OCI-LY7 (cell line): ENCODE measurements at regions not wholly inside any gene's neighbourhood (a gene's known extent, or its start where the extent isn't known, plus 50 kb on each side); places are given as distances from the start of the nearest gene placed in this dataset.

Source experiments
- BruUV-seq: library from RNA; stranded (reverse); fragments of 400-500 nt; replicated peaks from 2 replicates; lab custom pipeline; 2021; lab: Mats Ljungman, UMichigan
- CTCF ChIA-PET: fragments of 300-600 bp; sonication (Branson Sonifier 250); formaldehyde crosslinking; loops from one replicate; lab custom pipeline; 2022; ENCODE audit warnings: antibody characterized with exemption; ENCODE audit not compliant: unreplicated experiment; lab: Charles Lee
- POLR2A ChIA-PET: fragments of 300-600 bp; sonication (Branson Sonifier 250); formaldehyde crosslinking; loops from one replicate; lab custom pipeline; 2022; ENCODE audit warnings: antibody characterized with exemption; lab: Charles Lee
- DNase-seq: peaks from one replicate; pipeline ENCODE4 v3.0.0-alpha.2; 2015; ENCODE audit warnings: low spot score
- H2AFZ ChIP-seq: fragments of 200-600 bp; sonication (generic), shearing (Covaris generic); 2 replicates; pipeline ENCODE4 v1.6.1; 2014; ENCODE audit warnings: mild to moderate bottlenecking, antibody characterized with exemption, low read length, moderate library complexity
- H3K27ac ChIP-seq: fragments of 200-600 bp; sonication (generic); 2 replicates; pipeline ENCODE4 v1.5.1; 2014; ENCODE audit warnings: mixed run types, low read depth, mild to moderate bottlenecking, moderate library complexity, low read length, inconsistent platforms; ENCODE audit not compliant: poor library complexity, severe bottlenecking
- H3K36me3 ChIP-seq: fragments of 200-600 bp; sonication (generic); 2 replicates; pipeline ENCODE4 v1.6.1; 2014; ENCODE audit warnings: mild to moderate bottlenecking, antibody characterized with exemption, low read length, moderate library complexity, mixed read lengths; ENCODE audit not compliant: insufficient read depth
- H3K4me1 ChIP-seq: fragments of 200-600 bp; sonication (generic); 2 replicates; pipeline ENCODE4 v1.5.1; 2014; ENCODE audit warnings: mild to moderate bottlenecking, low read length; ENCODE audit not compliant: insufficient read depth, poor library complexity, severe bottlenecking
- H3K4me2 ChIP-seq: fragments of 200-600 bp; sonication (generic); 2 replicates; pipeline ENCODE4 v1.6.1; 2014; ENCODE audit warnings: mild to moderate bottlenecking, low read length
- H3K4me3 ChIP-seq: fragments of 200-600 bp; sonication (generic); 2 replicates; pipeline ENCODE4 v1.5.1; 2014; ENCODE audit warnings: mild to moderate bottlenecking, low read depth, low read length; ENCODE audit not compliant: poor library complexity, severe bottlenecking
- H3K79me2 ChIP-seq: fragments of 200-600 bp; sonication (generic); 2 replicates; pipeline ENCODE4 v1.6.1; 2016; ENCODE audit warnings: low read depth, mild to moderate bottlenecking, low read length, moderate library complexity, mixed read lengths; ENCODE audit not compliant: insufficient read depth
- H3K9me2 ChIP-seq: fragments of 200-600 bp; sonication (generic); 2 replicates; pipeline ENCODE4 v1.6.1; 2016; ENCODE audit warnings: mild to moderate bottlenecking, low read length, mixed read lengths; ENCODE audit not compliant: insufficient read depth
- H3K9me3 ChIP-seq: fragments of 200-600 bp; sonication (generic); 2 replicates; pipeline ENCODE4 v1.6.1; 2014; ENCODE audit warnings: mild to moderate bottlenecking, mixed run types, low read length, mixed read lengths
- H4K20me1 ChIP-seq: fragments of 200-600 bp; sonication (generic); 2 replicates; pipeline ENCODE4 v1.6.1; 2014; ENCODE audit warnings: mild to moderate bottlenecking, antibody characterized with exemption, low read length, moderate library complexity, mixed read lengths; ENCODE audit not compliant: insufficient read depth
- CTCF ChIP-seq: fragments of 200-600 bp; sonication (generic); conservative IDR thresholded peaks from 2 replicates; pipeline ENCODE4 v1.5.1; 2014; ENCODE audit warnings: mild to moderate bottlenecking, antibody characterized with exemption, low read length, moderate library complexity, mixed read lengths
- EZH2phosphoT487 ChIP-seq: fragments of 200-600 bp; sonication (generic); IDR thresholded peaks from 2 replicates; pipeline ENCODE4 v1.6.1; 2018; ENCODE audit warnings: low read depth, borderline replicate concordance, mild to moderate bottlenecking, mixed run types, antibody characterized with exemption, low read length, moderate library complexity, mixed read lengths
- intact Hi-C: fragments of 100-400 bp; cut with micrococcal nuclease; formaldehyde crosslinking; loops from one replicate; pipeline ENCODE4 v1.10.0; 2022; ENCODE audit not compliant: unreplicated experiment

GRCh38 chr1:68633141-68633919, 136.4 kb upstream of the DEPDC1 start:
- Histone ChIP-seq H3K4me1 (no peaks in the 10 kb centered on the region), H3K36me3 (no peaks in the 10 kb centered on the region), H3K9me3 (no peaks in the 10 kb centered on the region), H3K9me2 (no peaks in the 10 kb centered on the region), H4K20me1 (no peaks in the 10 kb centered on the region), H3K4me2 (no peak overlapping the region), H2AFZ (no peak overlapping the region), H3K79me2 (no peaks in the 10 kb centered on the region), H3K27ac (no peak overlapping the region), H3K4me3 (no peak overlapping the region)
- BruUV-seq: no TSS peak
- intact Hi-C loops: no loop called here
- TF ChIP-seq CTCF: no peak
- no peak for TF ChIP-seq EZH2phosphoT487
- ChIA-PET POLR2A (no interaction called here), CTCF (no interaction called here)
- DNase-seq: no peak

GRCh38 chr1:68644504-68644903, 147.6 kb upstream of the DEPDC1 start:
- Histone ChIP-seq H3K79me2 (no peaks in the 10 kb centered on the region), H3K9me3 (no peaks in the 10 kb centered on the region), H3K4me3 (no peak overlapping the region), H3K9me2 (no peaks in the 10 kb centered on the region), H4K20me1 (no peaks in the 10 kb centered on the region), H2AFZ (no peak overlapping the region), H3K4me2 (no peak overlapping the region), H3K36me3 (no peaks in the 10 kb centered on the region), H3K4me1 (no peaks in the 10 kb centered on the region), H3K27ac (no peak overlapping the region)
- ChIA-PET CTCF (no interaction called here), POLR2A (interaction anchor here (0.6 kb wide), 1 partner anchor 144 kb away, joined by 3 read pairs; no protein-coding TSS in a partner anchor)
- intact Hi-C loops: no loop called here
- DNase-seq: no peak
- TF ChIP-seq EZH2phosphoT487 (no peak), CTCF (no peak)
- BruUV-seq: no TSS peak

GRCh38 chr1:68651115-68651514, 154.2 kb upstream of the DEPDC1 start:
- H3K9me3 ChIP-seq: no peaks in the 10 kb centered on the region
- no peak overlapping the region for H3K4me3 ChIP-seq
- no peak overlapping the region for H3K4me2 ChIP-seq
- no peaks in the 10 kb centered on the region for H4K20me1 ChIP-seq
- no peak overlapping the region for H3K27ac ChIP-seq
- H3K36me3 ChIP-seq: no peaks in the 10 kb centered on the region
- no peaks in the 10 kb centered on the region for H3K9me2 ChIP-seq
- ChIA-PET CTCF (no interaction called here), POLR2A (no interaction called here)
- TF ChIP-seq EZH2phosphoT487: no peak
- TF ChIP-seq CTCF: no peak
- intact Hi-C loops: no loop called here
- no peaks in the 10 kb centered on the region for H3K4me1 ChIP-seq
- BruUV-seq: no TSS peak
- no peak for DNase-seq
- no peak overlapping the region for H2AFZ ChIP-seq
- no peaks in the 10 kb centered on the region for H3K79me2 ChIP-seq
